Mammary epithelial cell (primary cell): ENCODE measurements at regions not wholly inside any gene's neighbourhood (a gene's known extent, or its start where the extent isn't known, plus 50 kb on each side); places are given as distances from the start of the nearest gene placed in this dataset.

Experiments
- CTCF ChIP-seq, 2 donors: IDR thresholded peaks in 1 of 2; conservative IDR thresholded peaks in 1 of 2; 2 replicates each; pipeline ENCODE4 v1.5.1; 2011 to 2012; ENCODE audit warnings: inconsistent platforms in 2 of 2, low read length in 2 of 2, mild to moderate bottlenecking in 2 of 2, control low read depth in 1 of 2, low read depth in 1 of 2; ENCODE audit not compliant: insufficient read depth in 1 of 2; ENCODE audit errors: extremely low read depth in 1 of 2
- EZH2 ChIP-seq: IDR thresholded peaks from 2 replicates; pipeline ENCODE4 v1.6.1; 2012; ENCODE audit warnings: low read length, inconsistent platforms, borderline replicate concordance

- no peak for TF ChIP-seq EZH2
- no peak for TF ChIP-seq CTCF (conservative IDR thresholded peaks at IDR 0.05 in 1 of 2, IDR thresholded peaks at IDR 0.05 in 1 of 2; ENCODE audit: extremely low read depth in 1 of 2, insufficient read depth in 1 of 2, low read depth in 1 of 2, low read length in 2 of 2)
Measured at GRCh38 chr7:19620470-19620869, 88.4 kb downstream of the POLR1F start.
